Right atrium auricular region (tissue), 2 donors: ENCODE measurements at regions not wholly inside any gene's neighbourhood (a gene's known extent, or its start where the extent isn't known, plus 50 kb on each side); places are given as distances from the start of the nearest gene placed in this dataset.

ENCODE experiments used
- DNase-seq: peaks from one replicate; pipeline ENCODE4 v3.0.0-alpha.2; 2019; ENCODE audit warnings: low spot score
- H3K27ac ChIP-seq, 2 donors: fragments of 200-600 bp; sonication (generic); 1 replicate in 1 of 2; 2 replicates in 1 of 2; pipeline ENCODE4 v1.5.1; 2016 to 2019
- H3K27me3 ChIP-seq, 2 donors: fragments of 200-600 bp; sonication (generic); one replicate each; pipeline versions ENCODE4 v1.5.1 to v1.6.0; 2017 to 2019
- H3K36me3 ChIP-seq: fragments of 200-600 bp; sonication (generic); one replicate; pipeline ENCODE4 v1.5.1; 2016
- H3K4me1 ChIP-seq, 2 donors: fragments of 200-600 bp; sonication (generic); one replicate each; pipeline versions ENCODE4 v1.5.1 to v1.6.0; 2017 to 2019
- H3K4me3 ChIP-seq, 2 donors: fragments of 200-600 bp; sonication (generic); 1 replicate in 1 of 2; 2 replicates in 1 of 2; pipeline ENCODE4 v1.5.1; 2017 to 2019; ENCODE audit warnings: mild to moderate bottlenecking in 1 of 2, moderate library complexity in 1 of 2
- H3K9me3 ChIP-seq, 2 donors: fragments of 200-600 bp; sonication (generic); one replicate each; pipeline ENCODE4 v1.5.1; 2019
- TF ChIP-seq, protein P1 (sequence below), 2 donors: fragments of 200-600 bp; sonication (generic); IDR thresholded peaks; one replicate each; pipeline ENCODE4 v1.5.1; 2019; ENCODE audit warnings: antibody characterized with exemption in 2 of 2

GRCh38 chr4:181138116-181138515, 1105.1 kb upstream of the TENM3 start:
- no peaks in the 10 kb centered on the region for H3K9me3 ChIP-seq
- H3K27me3 ChIP-seq, result peaks cover 0 to 2% of the 10 kb centered on the region in 2 donors
- no peak overlapping the region for H3K4me3 ChIP-seq
- H3K27ac ChIP-seq, result no peak overlapping the region
- TF ChIP-seq, protein P1, sequence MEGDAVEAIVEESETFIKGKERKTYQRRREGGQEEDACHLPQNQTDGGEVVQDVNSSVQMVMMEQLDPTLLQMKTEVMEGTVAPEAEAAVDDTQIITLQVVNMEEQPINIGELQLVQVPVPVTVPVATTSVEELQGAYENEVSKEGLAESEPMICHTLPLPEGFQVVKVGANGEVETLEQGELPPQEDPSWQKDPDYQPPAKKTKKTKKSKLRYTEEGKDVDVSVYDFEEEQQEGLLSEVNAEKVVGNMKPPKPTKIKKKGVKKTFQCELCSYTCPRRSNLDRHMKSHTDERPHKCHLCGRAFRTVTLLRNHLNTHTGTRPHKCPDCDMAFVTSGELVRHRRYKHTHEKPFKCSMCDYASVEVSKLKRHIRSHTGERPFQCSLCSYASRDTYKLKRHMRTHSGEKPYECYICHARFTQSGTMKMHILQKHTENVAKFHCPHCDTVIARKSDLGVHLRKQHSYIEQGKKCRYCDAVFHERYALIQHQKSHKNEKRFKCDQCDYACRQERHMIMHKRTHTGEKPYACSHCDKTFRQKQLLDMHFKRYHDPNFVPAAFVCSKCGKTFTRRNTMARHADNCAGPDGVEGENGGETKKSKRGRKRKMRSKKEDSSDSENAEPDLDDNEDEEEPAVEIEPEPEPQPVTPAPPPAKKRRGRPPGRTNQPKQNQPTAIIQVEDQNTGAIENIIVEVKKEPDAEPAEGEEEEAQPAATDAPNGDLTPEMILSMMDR (IDR thresholded peaks at IDR 0.05), result no peak
- no peaks in the 10 kb centered on the region for H3K36me3 ChIP-seq
- no peak for DNase-seq
- no peaks in the 10 kb centered on the region for H3K4me1 ChIP-seq

GRCh38 chr4:181140037-181140603, 1103.1 kb upstream of the TENM3 start:
- no peaks in the 10 kb centered on the region for H3K9me3 ChIP-seq
- TF ChIP-seq, protein P1 (IDR thresholded peaks at IDR 0.05), result no peak

GRCh38 chr4:181143250-181143854, 1099.8 kb upstream of the TENM3 start:
- no peaks in the 10 kb centered on the region for H3K4me1 ChIP-seq
- peak; percentile 86 for DNase-seq
- no peak overlapping the region for H3K4me3 ChIP-seq
- H3K36me3 ChIP-seq, result no peaks in the 10 kb centered on the region
- TF ChIP-seq, protein P1 (IDR thresholded peaks at IDR 0.05), result peak; percentile 83 to 94
- peaks cover 0 to 2% of the 10 kb centered on the region in 2 donors for H3K27me3 ChIP-seq
- H3K9me3 ChIP-seq, result no peaks in the 10 kb centered on the region
- no peak overlapping the region for H3K27ac ChIP-seq

More at GRCh38 chr4:181140037-181140603, 1103.1 kb upstream of the TENM3 start:
- no peak overlapping the region for H3K4me3 ChIP-seq
- H3K36me3 ChIP-seq, result no peaks in the 10 kb centered on the region
- no peak overlapping the region for H3K27ac ChIP-seq
- DNase-seq, result no peak
- peaks cover 0 to 2% of the 10 kb centered on the region in 2 donors for H3K27me3 ChIP-seq
- no peaks in the 10 kb centered on the region for H3K4me1 ChIP-seq

DNA sequence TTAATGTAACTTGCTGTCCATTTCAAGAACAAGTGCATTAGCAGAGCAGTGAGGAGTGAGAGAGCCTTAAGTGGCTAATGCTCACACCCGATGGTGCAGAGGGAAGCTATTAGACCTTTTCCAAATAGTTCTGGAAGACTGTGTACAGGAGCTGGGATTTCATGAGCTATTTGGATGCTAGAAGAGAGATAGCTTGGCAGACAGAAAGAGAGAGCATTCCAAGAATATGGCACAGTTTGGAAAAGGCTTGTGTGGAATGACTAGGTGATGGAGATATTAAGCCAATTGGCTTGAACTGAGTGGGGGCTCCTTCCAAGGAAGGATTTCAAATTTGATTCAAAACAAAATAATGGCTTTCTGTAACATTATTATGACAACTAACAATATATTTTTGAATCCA, 1097.2 kb upstream of the TENM3 start:
- H3K27ac ChIP-seq, result no peak overlapping the region
- no peaks in the 10 kb centered on the region for H3K9me3 ChIP-seq
- TF ChIP-seq, protein P1 (IDR thresholded peaks at IDR 0.05), result no peak
- no peaks in the 10 kb centered on the region for H3K36me3 ChIP-seq
- no peak for DNase-seq
- H3K4me3 ChIP-seq, result no peak overlapping the region
- no peaks in the 10 kb centered on the region for H3K4me1 ChIP-seq
- peaks cover 0 to 2% of the 10 kb centered on the region in 2 donors for H3K27me3 ChIP-seq

DNA sequence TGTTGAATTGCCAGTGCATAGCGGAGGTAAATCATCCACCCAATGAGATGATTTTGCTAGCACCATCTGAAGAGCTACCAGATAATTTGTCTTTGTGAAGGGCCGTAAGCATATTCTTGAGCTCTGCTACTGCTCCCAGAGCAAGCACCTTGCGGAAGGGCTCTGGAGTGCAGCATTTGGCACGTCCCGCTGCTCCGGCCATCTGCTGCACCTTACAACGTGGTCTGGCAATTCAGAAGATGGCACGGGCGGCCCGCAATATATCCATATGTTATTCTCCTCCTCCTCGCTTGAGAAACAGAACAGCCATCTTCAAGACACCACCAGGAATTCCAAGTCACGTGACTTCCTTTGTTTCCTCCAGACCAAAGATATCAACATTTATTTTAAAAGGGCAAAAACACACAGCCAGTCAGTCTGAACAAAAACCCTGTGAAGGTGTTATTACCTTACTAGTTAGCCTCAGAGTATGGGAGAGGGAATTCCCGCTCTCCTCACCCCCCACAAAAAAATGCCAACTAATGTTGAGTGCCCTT, 1095.7 kb upstream of the TENM3 start:
- TF ChIP-seq, protein P1 (IDR thresholded peaks at IDR 0.05), result no peak
- Histone ChIP-seq H3K36me3 (no peaks in the 10 kb centered on the region), H3K9me3 (no peaks in the 10 kb centered on the region), H3K27me3 (peaks cover 0 to 2% of the 10 kb centered on the region in 2 donors), H3K27ac (no peak overlapping the region), H3K4me1 (no peaks in the 10 kb centered on the region), H3K4me3 (no peak overlapping the region)
- DNase-seq, result no peak
